IMR-90 (cell line): ENCODE measurements at regions not wholly inside any gene's neighbourhood (a gene's known extent, or its start where the extent isn't known, plus 50 kb on each side); places are given as distances from the start of the nearest gene placed in this dataset.

Experiments
- CTCF ChIP-seq: conservative IDR thresholded peaks from 2 replicates; pipeline ENCODE4 v1.5.1; 2012; ENCODE audit warnings: mild to moderate bottlenecking, low read depth, low read length, improper control_type of control experiment
- MAFK ChIP-seq: IDR thresholded peaks from 2 replicates; pipeline ENCODE4 v1.6.1; 2012; ENCODE audit warnings: low read depth, low read length, improper control_type of control experiment
- MAZ ChIP-seq: IDR thresholded peaks from 2 replicates; pipeline ENCODE4 v1.6.1; 2012; ENCODE audit warnings: low read depth, mild to moderate bottlenecking, low read length, improper control_type of control experiment, moderate library complexity, borderline replicate concordance
- MXI1 ChIP-seq: IDR thresholded peaks from 2 replicates; pipeline ENCODE4 v1.6.1; 2012; ENCODE audit warnings: low read depth, mild to moderate bottlenecking, low read length, moderate library complexity, borderline replicate concordance
- POLR2A ChIP-seq: IDR thresholded peaks from 2 replicates; pipeline ENCODE4 v1.6.1; 2012; ENCODE audit warnings: mild to moderate bottlenecking, low read depth, low read length
- RAD21 ChIP-seq: IDR thresholded peaks from 2 replicates; pipeline ENCODE4 v1.6.1; 2012; ENCODE audit warnings: low read length, improper control_type of control experiment
- RFX5 ChIP-seq: IDR thresholded peaks from 2 replicates; pipeline ENCODE4 v1.8.0; 2012; ENCODE audit warnings: low read depth, mild to moderate bottlenecking, low read length, moderate library complexity

GRCh38 chr3:117786349-117786748, 1076.8 kb downstream of the TUSC7 start:
- no peak for TF ChIP-seq MAFK
- no peak for TF ChIP-seq CTCF
- TF ChIP-seq MAZ = no peak
- TF ChIP-seq POLR2A = no peak
- no peak for TF ChIP-seq RAD21
- TF ChIP-seq RFX5 = no peak
- TF ChIP-seq MXI1 = no peak
